ENCODE measurements at regions not wholly inside any gene's neighbourhood (a gene's known extent, or its start where the extent isn't known, plus 50 kb on each side); places are given as distances from the start of the nearest gene placed in this dataset.

DNA sequence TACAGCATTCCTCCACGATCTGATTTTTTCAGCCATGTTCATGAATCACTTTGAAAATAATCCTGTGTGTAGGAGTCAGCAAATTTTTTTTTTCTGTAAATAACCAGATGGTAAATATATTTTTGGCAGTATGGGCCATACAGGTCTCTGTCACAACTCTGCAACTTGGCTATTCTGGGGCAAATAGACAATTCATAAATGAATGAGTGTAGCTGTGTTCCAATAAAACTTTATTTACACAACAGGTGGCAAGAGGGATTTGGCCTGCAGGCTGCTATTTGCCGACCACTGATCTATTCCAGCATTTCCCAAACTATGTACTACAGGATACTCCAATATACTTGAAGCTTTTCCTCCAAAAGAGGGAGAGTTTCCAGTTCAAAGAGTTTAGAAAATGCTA is 78.7 kb upstream of the SVIL start:
- Histone ChIP-seq H3K27ac (ENCODE audit: insufficient read length, low read depth, low read length) (no peak overlapping the region), H4K8ac (replicated peaks; ENCODE audit: insufficient read length, low read depth, low read length) (no peak overlapping the region), H3K23ac (ENCODE audit: insufficient read length, low read depth, low read length) (no peak overlapping the region), H3K9ac (ENCODE audit: extremely low read depth, insufficient read length, low read length) (no peak overlapping the region), H4K20me1 (ENCODE audit: control insufficient read depth, insufficient read depth, insufficient read length) (no peaks in the 10 kb centered on the region), H2AK5ac (ENCODE audit: insufficient read length, low read length) (no peak overlapping the region), H2BK5ac (ENCODE audit: insufficient read length, low read length) (no peak overlapping the region), H3K56ac (ENCODE audit: insufficient read length, low read depth, low read length) (no peak overlapping the region), H3K23me2 (ENCODE audit: insufficient read length, low read depth, low read length, poor library complexity, severe bottlenecking) (no peaks in the 10 kb centered on the region), H3T11ph (ENCODE audit: low read length) (no peak overlapping the region), H3K4me2 (ENCODE audit: insufficient read depth, insufficient read length, low read length) (no peak overlapping the region), H2BK12ac (ENCODE audit: insufficient read length, low read depth, low read length) (no peak overlapping the region), H2BK15ac (ENCODE audit: low read depth, low read length) (no peak overlapping the region), H3K27me3 (ENCODE audit: insufficient read depth, low read length) (no peaks in the 10 kb centered on the region), H2BK20ac (ENCODE audit: low read depth, low read length, poor library complexity, severe bottlenecking) (no peak overlapping the region), H3K4me1 (ENCODE audit: insufficient read depth, low read length) (no peaks in the 10 kb centered on the region; the same call in none of the 2 replicates), H2BK120ac (ENCODE audit: low read depth, low read length, poor library complexity, severe bottlenecking) (no peak overlapping the region), H4K5ac (ENCODE audit: insufficient read length, low read depth, low read length) (no peak overlapping the region), H3K79me1 (ENCODE audit: insufficient read depth, low read depth, low read length, poor library complexity, severe bottlenecking) (peaks cover 3% of the 10 kb centered on the region), H4K91ac (ENCODE audit: insufficient read length, low read depth, low read length) (no peak overlapping the region), H3K4ac (ENCODE audit: low read depth, low read length) (no peak overlapping the region), H3K9me3 (ENCODE audit: control insufficient read depth, low read depth, low read length) (no peaks in the 10 kb centered on the region), H3K14ac (ENCODE audit: insufficient read depth, low read length) (no peak overlapping the region), H2AFZ (ENCODE audit: low read length) (no peak overlapping the region), H3K18ac (ENCODE audit: insufficient read length, low read depth, low read length) (no peak overlapping the region), H3K79me2 (ENCODE audit: insufficient read depth, low read length) (peaks cover 2% of the 10 kb centered on the region; the same call in 1 of the 2 replicates)
- peaks cover 0 to 3% (median 0%) of the 10 kb centered on the region in 3 experiments; a peak in 2 of 7 replicates for H3K36me3 Mint-ChIP-seq (ENCODE audit: insufficient read depth in 1 of 3, low read depth in 3 of 3)
- no peak for DNase-seq
- H3K4me3 Mint-ChIP-seq, result no peak overlapping the region
- H3K9me3 Mint-ChIP-seq, result peaks cover under 1 to 2% of the 10 kb centered on the region in 2 experiments; a peak in 2 of 5 replicates
- TF ChIP-seq, protein P1, sequence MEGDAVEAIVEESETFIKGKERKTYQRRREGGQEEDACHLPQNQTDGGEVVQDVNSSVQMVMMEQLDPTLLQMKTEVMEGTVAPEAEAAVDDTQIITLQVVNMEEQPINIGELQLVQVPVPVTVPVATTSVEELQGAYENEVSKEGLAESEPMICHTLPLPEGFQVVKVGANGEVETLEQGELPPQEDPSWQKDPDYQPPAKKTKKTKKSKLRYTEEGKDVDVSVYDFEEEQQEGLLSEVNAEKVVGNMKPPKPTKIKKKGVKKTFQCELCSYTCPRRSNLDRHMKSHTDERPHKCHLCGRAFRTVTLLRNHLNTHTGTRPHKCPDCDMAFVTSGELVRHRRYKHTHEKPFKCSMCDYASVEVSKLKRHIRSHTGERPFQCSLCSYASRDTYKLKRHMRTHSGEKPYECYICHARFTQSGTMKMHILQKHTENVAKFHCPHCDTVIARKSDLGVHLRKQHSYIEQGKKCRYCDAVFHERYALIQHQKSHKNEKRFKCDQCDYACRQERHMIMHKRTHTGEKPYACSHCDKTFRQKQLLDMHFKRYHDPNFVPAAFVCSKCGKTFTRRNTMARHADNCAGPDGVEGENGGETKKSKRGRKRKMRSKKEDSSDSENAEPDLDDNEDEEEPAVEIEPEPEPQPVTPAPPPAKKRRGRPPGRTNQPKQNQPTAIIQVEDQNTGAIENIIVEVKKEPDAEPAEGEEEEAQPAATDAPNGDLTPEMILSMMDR (conservative IDR thresholded peaks at IDR 0.05), result no peak
- H3K4me1 Mint-ChIP-seq, result peaks cover 27 to 31% of the 10 kb centered on the region in 2 experiments
- WGBS (ENCODE audit: extremely low coverage, insufficient read length, low lambda C conversion rate), result no CpG with 5 or more reads among the region's 2 CpGs
- H3K27me3 Mint-ChIP-seq (ENCODE audit: low read depth), result no peaks in the 10 kb centered on the region
- no peak overlapping the region for H3K27ac Mint-ChIP-seq
